ENCODE measurements at regions not wholly inside any gene's neighbourhood (a gene's known extent, or its start where the extent isn't known, plus 50 kb on each side); places are given as distances from the start of the nearest gene placed in this dataset.
"Not testable (repeated sequence)": the region's sequence is repeated elsewhere in the genome, so short reads cannot be mapped to it uniquely, and the experiment has no call there.

- DNase-seq (ENCODE audit: low read depth in 4 of 4, low spot score in 2 of 4) = not testable (repeated sequence)
Measured at GRCh38 chr21:27891495-27891894, 924.6 kb upstream of the ADAMTS5 start.

- DNase-seq (ENCODE audit: low read depth in 4 of 4, low spot score in 2 of 4) = not testable (repeated sequence)
Measured at GRCh38 chr21:27887808-27888455, 921.0 kb upstream of the ADAMTS5 start.

- DNase-seq (ENCODE audit: low read depth in 4 of 4, low spot score in 2 of 4) = no peak
Measured at GRCh38 chr21:27885296-27885711, 918.4 kb upstream of the ADAMTS5 start.

GRCh38 chr21:27881331-27881730, 914.4 kb upstream of the ADAMTS5 start:
- DNase-seq (ENCODE audit: low read depth in 4 of 4, low spot score in 2 of 4) = peak in 1 of 4 donors; percentile 6

- DNase-seq (ENCODE audit: low read depth in 4 of 4, low spot score in 2 of 4) = not testable (repeated sequence)
Measured at GRCh38 chr21:27872411-27872810, 905.5 kb upstream of the ADAMTS5 start.

- not testable (repeated sequence) for DNase-seq (ENCODE audit: low read depth in 4 of 4, low spot score in 2 of 4)
Measured at GRCh38 chr21:27870755-27871154, 903.9 kb upstream of the ADAMTS5 start.

GRCh38 chr21:27860314-27860955, 893.5 kb upstream of the ADAMTS5 start:
- DNase-seq (ENCODE audit: low read depth in 4 of 4, low spot score in 2 of 4) = not testable (repeated sequence)

- not testable (repeated sequence) for DNase-seq (ENCODE audit: low read depth in 4 of 4, low spot score in 2 of 4)
Measured at GRCh38 chr21:27858053-27858825, 891.4 kb upstream of the ADAMTS5 start.

GRCh38 chr21:27856988-27857387, 890.1 kb upstream of the ADAMTS5 start:
- not testable (repeated sequence) for DNase-seq (ENCODE audit: low read depth in 4 of 4, low spot score in 2 of 4)

- DNase-seq (ENCODE audit: low read depth in 4 of 4, low spot score in 2 of 4) = no peak
Measured at GRCh38 chr21:27841084-27841672, 874.3 kb upstream of the ADAMTS5 start.

GRCh38 chr21:27840262-27840661, 873.4 kb upstream of the ADAMTS5 start:
- no peak for DNase-seq (ENCODE audit: low read depth in 4 of 4, low spot score in 2 of 4)

GRCh38 chr21:27839512-27840115, 872.7 kb upstream of the ADAMTS5 start:
- DNase-seq (ENCODE audit: low read depth in 4 of 4, low spot score in 2 of 4) = no peak

GRCh38 chr21:27838573-27838972, 871.7 kb upstream of the ADAMTS5 start:
- no peak for DNase-seq (ENCODE audit: low read depth in 4 of 4, low spot score in 2 of 4)

GRCh38 chr21:27837936-27838335, 871.0 kb upstream of the ADAMTS5 start:
- DNase-seq (ENCODE audit: low read depth in 4 of 4, low spot score in 2 of 4) = no peak

GRCh38 chr21:27833298-27833697, 866.4 kb upstream of the ADAMTS5 start:
- DNase-seq (ENCODE audit: low read depth in 4 of 4, low spot score in 2 of 4) = no peak

- DNase-seq (ENCODE audit: low read depth in 4 of 4, low spot score in 2 of 4) = no peak
Measured at GRCh38 chr21:27831816-27832569, 865.1 kb upstream of the ADAMTS5 start.

GRCh38 chr21:27831177-27831576, 864.3 kb upstream of the ADAMTS5 start:
- no peak for DNase-seq (ENCODE audit: low read depth in 4 of 4, low spot score in 2 of 4)

- no peak for DNase-seq (ENCODE audit: low read depth in 4 of 4, low spot score in 2 of 4)
Measured at GRCh38 chr21:27827972-27828371, 861.1 kb upstream of the ADAMTS5 start.

GRCh38 chr21:27825035-27825434, 858.1 kb upstream of the ADAMTS5 start:
- no peak for DNase-seq (ENCODE audit: low read depth in 4 of 4, low spot score in 2 of 4)

GRCh38 chr21:27823652-27824201, 856.8 kb upstream of the ADAMTS5 start:
- DNase-seq (ENCODE audit: low read depth in 4 of 4, low spot score in 2 of 4) = no peak

All from left renal cortex interstitium (tissue), 4 donors.